T-helper 2 cell (primary cell): ENCODE measurements at regions not wholly inside any gene's neighbourhood (a gene's known extent, or its start where the extent isn't known, plus 50 kb on each side); places are given as distances from the start of the nearest gene placed in this dataset.

Experiments used
- DNase-seq, 5 experiments: peaks; one replicate each; pipeline versions ENCODE4 v3.0.0 to v3.0.0-alpha.2; 2012 to 2022

- peak; percentile 16 to 63 (median 28) for DNase-seq
Measured at GRCh38 chr21:28516991-28517592, 475.6 kb downstream of the LTN1 start.

DNA sequence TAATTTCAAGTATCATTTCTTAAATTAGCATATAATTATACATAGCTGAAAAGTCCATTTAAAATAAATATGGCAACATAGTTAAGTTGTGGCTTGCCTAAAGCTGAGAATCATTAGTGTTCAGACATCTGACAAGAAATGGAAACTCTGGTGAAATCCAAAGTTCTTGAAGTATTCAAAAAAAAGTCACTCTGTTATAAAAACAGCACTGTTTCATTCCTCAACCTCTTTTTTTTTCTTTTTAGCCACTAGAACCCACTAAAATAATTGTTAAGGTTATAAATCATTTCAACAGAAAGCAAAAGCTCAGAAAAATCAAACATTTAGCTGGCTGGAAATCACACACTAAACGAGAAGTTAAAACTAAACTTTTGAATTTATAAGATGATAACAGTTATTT is 476.7 kb downstream of the LTN1 start:
- no peak for DNase-seq

DNA sequence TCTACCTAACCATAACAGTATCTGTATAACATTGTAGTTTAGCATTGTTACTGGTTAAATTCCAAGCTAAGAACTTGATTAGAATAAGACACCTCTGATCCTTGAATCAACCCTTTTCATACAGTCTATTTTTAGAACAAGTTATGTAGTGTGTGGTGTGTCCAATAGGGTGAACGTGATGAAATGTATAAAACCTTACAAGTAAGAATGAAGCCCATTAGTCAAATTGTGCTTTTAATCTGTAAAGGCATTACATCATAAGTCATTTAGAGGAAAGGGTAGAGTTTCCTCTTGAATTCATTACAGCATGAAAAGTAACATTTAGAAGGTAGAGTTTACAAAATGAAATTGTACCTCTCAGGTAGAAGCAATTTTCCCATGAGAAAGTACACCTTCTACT is 479.2 kb downstream of the LTN1 start:
- DNase-seq: no peak

DNA sequence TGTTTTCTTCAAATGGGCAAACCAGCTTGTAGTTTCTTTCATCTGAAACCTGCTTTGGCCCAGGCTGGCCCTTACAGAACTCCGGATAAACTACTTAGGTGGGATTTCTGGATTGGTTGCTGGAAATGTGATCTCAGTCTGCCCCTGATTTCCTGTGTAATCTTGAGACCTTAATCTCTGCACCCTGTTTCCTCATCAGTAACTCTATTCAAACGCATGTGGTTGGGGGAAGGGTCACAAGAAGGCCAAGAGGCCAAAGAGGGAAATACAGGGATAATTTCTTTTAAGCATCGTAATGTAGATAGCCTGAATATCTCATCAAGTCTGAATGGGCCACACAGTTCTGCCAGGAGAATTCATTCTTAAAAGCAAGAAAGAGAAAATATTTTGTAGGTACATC is 483.6 kb downstream of the LTN1 start:
- DNase-seq: no peak

DNA sequence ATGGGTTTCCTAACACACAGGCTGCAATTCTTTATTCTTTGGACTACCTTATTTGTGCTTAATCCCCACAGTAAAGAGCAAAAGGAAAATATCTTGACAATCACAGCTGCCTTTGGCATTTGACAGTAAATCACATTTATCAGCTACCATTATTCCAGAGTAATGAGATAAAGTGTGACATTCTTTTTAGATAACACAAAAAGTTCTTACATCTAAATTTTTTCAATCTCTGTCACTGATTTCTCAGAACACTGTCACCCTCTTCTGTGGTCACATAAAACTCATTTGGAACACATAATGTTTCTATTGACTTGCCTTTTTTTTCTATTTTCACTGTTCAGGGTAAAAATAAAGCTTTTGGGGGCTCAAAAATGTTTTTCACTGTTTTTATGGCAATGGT is 484.6 kb downstream of the LTN1 start:
- no peak for DNase-seq

DNA sequence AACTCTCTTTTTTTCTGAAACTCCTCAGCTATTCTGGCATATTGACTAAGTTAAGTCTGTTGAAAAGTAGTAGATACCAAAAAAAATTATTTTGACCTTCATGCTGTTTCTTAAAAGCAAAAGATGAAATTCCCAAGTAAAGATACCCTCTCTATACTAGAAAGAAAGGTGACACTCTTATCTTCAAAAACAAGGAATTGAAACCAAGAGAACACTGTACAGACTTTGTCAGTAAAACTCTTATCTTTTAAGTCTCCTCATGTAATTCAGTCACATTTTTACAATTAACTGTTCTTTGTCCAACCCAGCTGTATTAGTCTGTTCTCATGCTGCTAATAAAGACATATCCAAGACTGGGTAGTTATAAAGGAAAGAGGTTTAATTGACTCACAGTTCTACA is 496.2 kb downstream of the LTN1 start:
- DNase-seq: no peak

DNA sequence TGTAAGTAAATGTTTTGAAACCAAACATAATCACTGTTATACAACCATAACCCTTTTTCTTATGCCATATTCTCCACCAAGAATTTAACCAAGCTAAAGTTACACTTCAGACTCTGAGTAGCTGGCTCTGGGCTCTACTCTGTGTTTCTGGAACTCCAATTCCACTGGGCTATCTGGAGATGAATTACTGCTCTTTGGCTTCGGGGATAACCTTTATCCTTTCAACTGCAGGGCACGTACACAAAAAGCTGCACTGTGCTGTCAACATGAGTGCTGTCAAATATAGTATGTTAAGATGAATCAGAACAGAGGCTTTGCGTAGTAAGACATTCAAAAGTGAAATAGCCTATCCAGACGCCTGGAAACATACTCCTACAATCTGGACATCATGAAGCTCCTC is 500.6 kb downstream of the LTN1 start:
- DNase-seq: no peak

- DNase-seq: no peak
Measured at GRCh38 chr21:28489821-28490350, 502.8 kb downstream of the LTN1 start.

DNA sequence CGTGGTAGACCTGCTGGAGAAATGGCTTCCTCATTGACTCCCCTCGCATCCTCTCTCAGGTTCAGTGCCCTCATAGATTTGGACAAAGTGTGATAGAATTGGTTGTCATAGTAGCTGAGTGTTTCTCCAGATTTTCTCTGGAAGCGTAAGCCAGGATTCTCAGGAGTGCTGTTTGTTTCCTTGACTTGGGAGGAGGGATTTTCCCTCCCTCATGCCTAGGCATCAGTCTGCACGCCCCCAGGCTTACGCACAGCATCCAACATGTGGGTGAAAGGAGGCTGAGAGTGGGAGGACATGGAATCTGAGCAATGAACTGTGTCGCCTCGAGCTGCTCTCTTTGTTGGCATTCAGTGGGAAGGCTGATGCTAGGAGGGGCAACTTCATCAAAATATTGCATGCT is 503.5 kb downstream of the LTN1 start:
- no peak for DNase-seq

DNA sequence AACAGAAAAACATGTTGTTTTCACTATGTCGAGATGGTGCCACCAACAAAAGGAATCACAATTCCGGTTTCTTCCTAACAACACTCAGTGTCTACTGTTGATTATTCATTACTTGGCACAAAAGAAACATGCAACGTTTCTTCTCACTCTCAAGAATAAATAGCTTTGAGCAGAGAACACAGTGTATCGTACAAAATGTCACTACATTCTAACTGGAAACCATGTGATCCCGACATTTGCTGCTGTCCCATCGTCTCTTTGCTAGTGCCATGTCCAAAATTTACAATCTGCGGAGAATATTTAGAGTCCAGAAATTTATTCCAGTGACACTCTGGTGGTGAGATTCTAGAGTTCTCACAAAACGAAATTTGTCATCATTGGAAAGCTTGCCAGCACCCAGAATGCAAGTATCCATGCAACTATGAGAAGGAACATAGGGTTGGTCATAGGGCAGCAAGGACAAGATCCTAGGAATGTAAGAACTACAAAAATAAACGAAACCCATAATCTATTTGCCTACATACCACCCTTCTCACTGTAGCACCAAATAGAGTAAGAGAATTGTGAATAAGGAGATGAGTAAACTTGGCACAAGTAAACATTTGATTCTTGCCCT is 505.1 kb downstream of the LTN1 start:
- DNase-seq: no peak

DNA sequence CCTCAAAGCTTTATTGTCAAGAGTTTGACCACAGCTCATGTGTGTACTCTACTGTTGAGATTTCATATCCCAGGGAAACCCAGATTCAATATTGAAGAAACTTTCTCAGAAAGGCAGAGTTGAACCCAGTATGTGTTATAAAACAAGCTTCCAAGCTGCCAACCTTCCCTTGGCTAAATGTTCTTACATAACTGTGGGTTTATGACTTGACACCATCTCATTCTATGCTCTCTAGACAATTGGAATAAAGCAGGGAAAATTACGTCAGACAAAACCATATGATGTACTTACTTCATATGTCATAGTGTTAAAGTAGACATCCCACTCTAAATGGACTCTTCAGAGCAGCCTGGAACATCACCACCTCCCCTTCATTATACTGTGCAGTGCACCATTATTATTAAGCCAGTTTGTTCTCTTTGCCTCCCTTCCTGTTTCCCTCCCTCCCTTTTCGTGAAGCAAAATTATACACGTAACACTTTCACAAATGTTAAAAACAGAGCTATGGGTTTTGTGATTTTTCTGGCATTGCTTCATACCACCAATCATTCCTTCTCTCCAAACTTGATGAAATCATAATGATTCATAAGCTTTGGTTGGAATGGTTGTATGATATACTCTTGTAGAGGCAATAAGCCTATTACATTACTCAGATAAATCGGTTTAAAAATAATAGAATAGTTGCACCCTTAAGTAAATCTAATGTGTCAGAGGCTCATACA is 507.2 kb downstream of the LTN1 start:
- DNase-seq: no peak

DNA sequence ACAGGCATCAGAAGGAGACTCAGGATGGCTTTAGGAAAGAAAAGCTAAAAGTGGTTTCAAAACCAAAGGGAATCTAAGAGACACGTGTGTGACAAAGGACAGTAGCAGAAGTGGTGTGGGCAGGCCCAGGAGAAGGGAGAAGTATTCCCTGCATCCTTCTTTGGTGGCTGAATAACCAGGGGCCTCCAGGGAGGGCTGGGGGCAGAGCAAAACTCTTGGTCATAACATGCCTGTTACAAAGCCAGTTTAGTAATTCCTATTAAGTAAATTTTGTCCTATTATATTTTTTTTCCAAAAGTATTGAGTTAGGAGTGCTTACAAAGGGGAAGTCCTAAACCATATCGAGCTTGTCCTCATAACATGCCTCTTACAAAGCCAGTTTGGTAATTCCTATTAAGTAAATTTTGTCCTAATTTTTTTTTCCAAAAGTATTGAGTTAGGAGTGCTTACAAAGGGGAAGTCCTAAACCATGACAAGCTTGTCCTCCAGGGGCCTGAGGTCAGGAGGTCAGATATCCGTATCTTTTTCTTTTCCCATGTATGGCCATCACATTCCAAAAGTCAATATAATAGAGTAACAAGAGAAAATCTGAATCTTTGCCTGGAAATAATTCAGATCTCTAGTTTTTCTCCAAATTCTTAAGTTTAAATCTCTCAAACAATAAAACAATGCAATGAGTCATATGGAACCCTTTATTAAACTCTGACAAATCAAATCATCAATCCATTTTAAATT is 509.2 kb downstream of the LTN1 start:
- DNase-seq: no peak

- DNase-seq: no peak
Measured at GRCh38 chr21:28482657-28483056, 510.0 kb downstream of the LTN1 start.

DNA sequence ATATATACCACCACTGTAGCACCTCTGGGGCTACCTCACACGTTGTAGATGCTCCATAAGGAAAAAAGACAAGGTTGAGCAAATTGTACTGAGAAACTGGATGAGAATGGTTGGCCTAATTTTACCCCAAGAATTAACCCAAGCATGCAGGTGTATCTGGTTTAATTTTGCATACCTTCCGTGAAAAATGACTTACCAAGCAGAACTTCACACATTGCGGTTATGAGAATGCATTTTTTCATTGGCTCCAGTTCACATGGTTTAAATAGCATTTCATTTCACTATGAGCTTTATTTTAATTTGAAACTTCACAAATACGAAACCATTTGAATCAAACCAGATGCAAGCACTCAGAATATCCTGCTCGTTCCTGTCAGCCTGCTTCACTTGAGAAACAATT is 512.2 kb downstream of the LTN1 start:
- no peak for DNase-seq

DNA sequence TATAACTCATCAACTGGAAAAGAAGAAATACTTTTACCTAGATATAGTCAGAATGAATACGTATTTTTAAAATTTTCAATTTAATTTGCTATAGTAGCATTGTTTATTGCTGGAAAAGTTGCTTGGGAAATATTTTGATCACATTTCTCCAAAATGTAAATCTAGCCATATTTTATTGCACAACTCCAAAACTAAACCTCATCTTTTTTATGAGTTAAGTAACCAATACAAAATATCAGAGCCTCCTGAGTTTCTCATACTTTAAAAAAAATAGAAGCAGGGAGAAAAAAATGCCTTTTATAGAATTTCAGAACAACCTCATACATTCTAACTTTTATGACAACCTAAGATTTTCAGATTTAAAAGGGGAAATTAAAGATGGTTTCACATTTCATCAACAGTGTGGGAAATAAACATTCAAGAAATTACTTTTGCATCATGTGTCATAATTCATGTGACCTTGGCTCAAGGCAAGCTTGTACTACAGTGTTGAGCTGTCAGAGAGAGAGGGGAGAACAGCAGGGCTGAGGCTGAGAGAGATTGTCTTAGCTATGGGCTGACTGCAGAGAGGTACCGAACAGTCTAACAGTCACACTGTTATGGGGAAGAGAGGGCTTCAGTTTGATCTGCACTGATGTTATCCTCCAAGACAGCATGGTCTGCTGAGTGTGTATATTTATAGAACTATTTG is 519.0 kb downstream of the LTN1 start:
- no peak for DNase-seq

DNA sequence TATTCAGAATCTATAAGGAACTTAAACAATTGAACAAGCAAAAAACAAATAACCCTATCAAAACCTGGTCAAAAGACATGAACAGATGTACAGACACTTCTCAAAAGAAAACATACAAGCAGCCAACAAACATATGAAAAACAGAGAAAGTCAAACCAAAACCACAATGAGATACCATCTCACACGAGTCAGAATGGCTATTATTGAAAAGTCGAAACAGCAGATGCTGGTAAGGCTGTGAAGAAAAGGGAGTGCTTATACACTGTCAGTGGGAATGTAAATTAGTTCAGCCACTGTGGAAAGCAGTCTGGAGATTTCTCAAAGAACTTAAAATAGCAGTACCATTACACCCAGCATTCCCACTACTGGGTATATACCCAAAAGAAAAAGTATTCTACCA is 520.1 kb downstream of the LTN1 start:
- peak in 1 of 5 experiments; percentile 29 for DNase-seq

GRCh38 chr21:28464988-28465387 is 527.7 kb downstream of the LTN1 start:
- DNase-seq: no peak

- DNase-seq: no peak
Measured at GRCh38 chr21:28464095-28464494, 528.6 kb downstream of the LTN1 start.

DNA sequence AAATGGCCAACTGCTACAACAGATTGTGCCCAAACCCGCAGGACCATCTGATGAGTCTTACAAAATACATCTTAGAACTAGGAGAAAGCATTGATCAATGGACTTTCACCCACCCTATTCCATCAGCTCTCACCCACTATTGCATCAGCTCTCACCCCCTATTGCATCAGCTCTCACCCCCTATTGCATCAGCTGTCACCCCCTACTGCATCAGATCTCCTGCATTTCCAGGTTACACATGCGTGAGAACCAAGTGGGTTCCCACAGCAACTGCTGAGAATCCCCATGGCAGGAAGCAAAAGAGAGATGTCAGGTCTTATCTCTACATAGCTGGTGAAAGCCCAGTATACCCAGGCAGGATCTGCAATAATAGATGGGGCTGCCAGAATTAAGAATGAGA is 533.5 kb downstream of the LTN1 start:
- DNase-seq: no peak

DNA sequence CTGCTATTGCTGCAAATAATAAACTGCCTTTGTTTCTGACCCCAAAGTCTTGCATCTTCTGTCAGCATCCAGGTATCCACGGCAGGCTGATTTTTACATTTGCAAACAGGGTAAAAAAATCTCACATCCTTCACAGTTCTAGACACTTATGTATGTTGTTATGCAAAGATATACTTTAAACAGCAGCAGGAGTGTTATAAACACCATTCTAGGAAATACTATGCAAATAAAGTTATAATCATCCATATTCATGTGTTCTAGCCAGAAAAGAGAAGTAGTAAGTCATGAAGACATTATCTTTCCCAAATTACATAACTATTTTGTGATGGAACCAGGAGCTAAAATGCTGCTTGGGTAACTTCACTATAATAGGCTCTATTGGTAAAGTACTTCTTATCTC is 534.2 kb downstream of the LTN1 start:
- no peak for DNase-seq

DNA sequence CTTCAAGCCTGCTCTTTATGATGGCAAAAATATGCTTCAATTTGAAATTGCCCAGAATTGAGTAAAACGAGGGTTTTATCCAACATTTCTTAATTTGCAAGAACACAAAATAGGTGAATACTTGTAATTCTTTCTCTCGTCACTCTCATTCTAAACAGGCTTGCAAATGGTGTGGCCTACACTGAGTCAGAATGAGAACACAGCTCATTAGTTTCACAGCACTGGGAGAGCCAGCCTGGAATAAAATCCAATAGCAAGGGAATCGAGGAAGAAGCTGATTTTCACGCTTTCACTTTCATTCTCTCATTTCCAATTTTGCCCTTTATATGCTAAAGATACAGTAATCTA is 537.5 kb downstream of the LTN1 start:
- DNase-seq: no peak

DNA sequence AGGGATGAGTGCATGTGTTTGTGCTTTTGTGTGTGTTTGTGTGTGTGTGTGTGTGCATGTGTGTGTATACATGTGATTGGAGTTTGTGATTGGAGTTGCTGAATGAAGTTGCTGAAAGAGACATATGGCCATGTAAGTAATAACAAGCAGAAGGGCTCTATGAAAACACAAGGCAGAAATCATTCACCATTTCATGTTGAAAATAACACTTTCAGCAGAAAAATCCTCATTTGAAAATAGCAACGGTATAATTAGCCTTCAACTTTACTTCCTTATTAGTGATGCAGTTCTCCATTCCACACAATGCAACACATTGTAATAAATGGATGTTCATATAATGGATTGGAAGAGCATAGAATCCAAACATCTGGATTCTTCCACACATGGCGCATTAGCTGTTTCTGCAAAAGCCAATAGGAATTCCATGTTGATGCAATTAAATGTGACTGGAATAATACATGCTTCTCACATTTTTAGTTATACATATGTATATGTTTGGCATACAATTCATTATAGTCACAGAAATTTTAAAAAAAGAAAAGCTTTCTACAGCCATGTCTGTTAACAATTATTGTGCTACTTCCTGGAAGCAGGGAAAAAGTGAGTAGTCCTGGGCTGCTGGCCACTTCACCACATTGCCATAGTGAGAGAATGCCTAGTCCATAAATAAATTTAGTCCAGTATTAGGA is 538.0 kb downstream of the LTN1 start:
- DNase-seq: no peak
